GM13976 (cell line): ENCODE measurements at regions not wholly inside any gene's neighbourhood (a gene's known extent, or its start where the extent isn't known, plus 50 kb on each side); places are given as distances from the start of the nearest gene placed in this dataset.

Source experiments
- DNase-seq: peaks from one replicate; pipeline ENCODE4 v3.0.0; 2012; ENCODE audit warnings: low spot score
- in situ Hi-C: fragments of 300-500 bp; cut with MboI; formaldehyde crosslinking; loops from one replicate; pipeline ENCODE4 v1.12.0; 2022; ENCODE audit warnings: low sequenced_read_pairs, mixed read lengths, inconsistent platforms; ENCODE audit not compliant: unreplicated experiment
- TF ChIP-seq, protein P1 (sequence below): IDR thresholded peaks from 2 replicates; pipeline ENCODE4 v1.5.1; 2012; ENCODE audit warnings: borderline replicate concordance, mild to moderate bottlenecking; ENCODE audit not compliant: insufficient read depth; ENCODE audit errors: extremely low read depth, missing control alignments, control extremely low read depth

DNA sequence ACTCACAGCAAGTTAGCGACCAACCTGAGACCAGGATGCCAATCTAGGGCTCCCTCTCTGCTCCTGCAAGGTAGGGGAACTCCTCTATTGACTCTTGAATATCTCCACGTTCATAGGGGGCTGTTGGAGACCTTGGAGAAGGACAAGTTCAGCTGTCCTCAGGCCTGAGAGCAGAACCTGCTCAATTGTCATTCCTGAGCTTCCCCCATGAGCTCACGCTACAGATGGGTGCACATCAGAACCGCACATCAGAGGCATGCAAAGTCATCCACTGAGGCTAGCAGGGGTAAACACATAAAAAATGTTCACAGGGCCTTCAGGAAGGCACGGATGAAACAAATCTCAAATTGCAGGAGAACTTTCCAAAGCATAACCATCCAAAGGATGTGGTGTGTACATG is 168.8 kb upstream of the ZNF507 start:
- no peak for DNase-seq
- in situ Hi-C loops: no loop called here
- TF ChIP-seq, protein P1, sequence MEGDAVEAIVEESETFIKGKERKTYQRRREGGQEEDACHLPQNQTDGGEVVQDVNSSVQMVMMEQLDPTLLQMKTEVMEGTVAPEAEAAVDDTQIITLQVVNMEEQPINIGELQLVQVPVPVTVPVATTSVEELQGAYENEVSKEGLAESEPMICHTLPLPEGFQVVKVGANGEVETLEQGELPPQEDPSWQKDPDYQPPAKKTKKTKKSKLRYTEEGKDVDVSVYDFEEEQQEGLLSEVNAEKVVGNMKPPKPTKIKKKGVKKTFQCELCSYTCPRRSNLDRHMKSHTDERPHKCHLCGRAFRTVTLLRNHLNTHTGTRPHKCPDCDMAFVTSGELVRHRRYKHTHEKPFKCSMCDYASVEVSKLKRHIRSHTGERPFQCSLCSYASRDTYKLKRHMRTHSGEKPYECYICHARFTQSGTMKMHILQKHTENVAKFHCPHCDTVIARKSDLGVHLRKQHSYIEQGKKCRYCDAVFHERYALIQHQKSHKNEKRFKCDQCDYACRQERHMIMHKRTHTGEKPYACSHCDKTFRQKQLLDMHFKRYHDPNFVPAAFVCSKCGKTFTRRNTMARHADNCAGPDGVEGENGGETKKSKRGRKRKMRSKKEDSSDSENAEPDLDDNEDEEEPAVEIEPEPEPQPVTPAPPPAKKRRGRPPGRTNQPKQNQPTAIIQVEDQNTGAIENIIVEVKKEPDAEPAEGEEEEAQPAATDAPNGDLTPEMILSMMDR: no peak

DNA sequence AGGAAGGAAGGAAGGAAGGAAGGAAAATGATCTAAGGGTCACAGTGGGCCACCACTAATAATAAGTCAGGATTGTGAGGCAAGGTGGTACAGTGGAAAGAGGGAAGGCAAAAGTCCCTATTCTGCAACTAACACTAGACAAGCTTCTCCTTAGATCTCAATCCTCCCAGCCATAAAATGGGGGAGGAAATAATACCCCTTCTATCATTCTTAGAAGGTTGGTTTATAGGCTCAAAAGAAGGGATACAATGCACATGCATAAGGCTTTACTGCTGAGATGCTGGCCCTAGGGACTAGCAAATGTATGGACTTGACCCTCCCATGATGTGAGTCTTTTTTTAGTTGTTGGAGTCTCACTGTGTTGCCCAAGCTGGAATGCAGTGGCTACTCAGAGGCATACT is 167.7 kb upstream of the ZNF507 start:
- DNase-seq: no peak
- in situ Hi-C loops: no loop called here
- TF ChIP-seq, protein P1: no peak

DNA sequence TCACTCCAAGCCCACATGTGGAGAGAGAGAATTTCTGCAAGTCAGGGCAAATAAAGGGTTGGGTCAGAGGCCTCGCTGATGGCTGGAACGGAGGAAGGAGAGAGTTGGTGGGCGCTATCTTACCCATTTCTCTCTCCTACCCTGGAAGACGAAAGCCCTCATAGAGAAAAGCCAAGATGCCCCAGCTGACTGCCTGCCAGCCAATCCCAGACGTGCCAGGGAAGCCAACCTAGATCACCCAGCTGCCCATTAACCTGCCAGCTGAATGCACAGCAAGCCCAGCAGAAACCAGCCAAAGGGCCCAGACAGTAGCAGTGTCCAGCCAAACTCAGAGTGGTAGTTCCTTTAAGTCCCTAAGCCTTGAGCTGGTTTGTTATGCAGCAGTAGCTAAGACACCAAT is 167.0 kb upstream of the ZNF507 start:
- TF ChIP-seq, protein P1: no peak
- in situ Hi-C loops: no loop called here
- no peak for DNase-seq

DNA sequence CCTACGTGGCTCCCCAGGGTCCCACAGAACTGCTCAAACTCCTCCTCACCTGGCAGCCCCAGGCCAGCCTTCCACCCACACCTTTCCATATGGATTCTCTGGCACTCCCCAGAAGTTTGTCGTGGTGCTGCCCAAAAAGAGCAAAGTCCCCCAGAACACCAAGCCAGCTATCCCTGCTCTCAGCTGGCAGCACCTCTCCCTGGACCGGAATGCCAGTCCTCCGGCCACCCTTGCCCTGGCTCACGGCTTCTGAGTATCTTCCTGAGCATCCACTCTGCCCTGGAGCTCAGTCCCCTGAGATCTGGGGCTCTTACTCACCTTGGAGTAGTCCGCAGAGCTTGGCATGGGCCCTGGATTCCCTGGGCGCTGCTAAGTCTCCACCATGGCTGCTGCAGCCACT is 166.5 kb upstream of the ZNF507 start:
- in situ Hi-C loops: no loop called here
- no peak for DNase-seq
- TF ChIP-seq, protein P1: no peak

DNA sequence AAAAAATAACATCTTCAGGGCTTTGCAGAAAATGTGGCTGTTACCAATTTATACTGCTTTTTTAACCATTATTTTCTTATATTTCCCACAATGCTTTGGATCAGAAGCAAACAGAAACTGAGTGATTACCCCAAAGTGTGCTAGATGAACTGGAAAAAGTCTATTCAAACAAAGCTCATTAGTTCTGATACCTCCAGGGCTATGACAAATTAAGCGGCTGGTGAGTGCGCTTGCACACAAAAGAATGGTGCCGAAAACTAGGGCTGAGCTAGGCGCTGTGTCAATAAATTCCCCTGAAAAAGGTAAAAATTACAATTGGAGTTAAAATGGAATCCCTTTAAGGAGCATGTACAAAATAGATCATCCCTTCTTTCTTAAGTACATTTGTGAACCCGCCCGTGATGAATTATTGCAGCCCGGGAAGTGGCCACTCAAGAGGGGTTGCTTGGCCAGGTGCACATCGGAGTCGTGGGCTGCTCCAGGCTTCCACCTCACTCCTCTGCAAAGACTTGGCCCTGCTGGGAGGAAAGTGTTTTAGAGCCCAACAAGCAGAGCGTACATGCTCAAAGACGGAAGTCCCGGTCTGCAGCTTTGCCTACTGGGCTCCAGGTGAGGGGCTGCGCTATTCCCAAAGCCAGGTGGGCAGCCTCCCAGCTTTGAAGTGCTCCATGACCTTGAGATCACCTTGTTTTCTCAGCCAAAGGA is 164.0 kb upstream of the ZNF507 start:
- in situ Hi-C loops: no loop called here
- TF ChIP-seq, protein P1: no peak
- no peak for DNase-seq

DNA sequence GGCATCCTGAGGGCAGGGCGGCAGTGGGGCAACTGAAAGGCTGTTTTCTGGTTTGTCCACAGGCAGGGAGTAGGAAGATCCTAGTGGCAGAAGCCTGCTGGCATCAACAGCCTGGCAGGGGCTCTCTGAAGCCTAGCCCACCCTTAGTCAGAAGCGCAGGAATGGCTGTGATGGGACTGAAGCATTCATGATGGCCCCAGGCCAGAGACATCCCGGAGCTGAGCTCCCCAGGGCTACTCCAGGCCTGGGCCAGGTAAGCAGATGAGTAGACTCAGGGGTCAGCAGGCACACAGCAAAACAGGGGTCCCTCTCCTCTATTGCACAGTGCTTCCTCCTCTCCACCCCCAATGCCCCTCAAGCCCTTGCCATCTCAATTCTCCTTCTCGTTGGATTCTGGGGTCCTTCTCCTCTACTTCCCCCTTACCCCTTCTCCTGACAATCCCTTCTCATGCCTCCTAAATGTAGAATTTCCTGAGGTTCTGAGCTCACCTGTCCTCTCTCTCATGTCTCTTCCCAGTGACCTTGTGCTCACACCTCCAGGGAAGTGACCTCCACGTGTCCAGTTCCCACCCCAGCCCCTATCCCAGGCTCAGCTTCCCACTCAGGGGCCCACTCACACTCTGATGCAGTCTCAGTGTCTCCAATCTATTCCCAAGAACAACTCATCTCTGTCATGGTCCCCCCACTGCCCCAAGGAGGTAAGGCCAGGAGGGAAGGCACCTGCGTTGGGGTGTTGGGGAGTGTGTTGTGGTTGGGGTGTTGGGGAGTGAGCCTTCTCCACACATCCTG is 158.7 kb upstream of the ZNF507 start:
- in situ Hi-C loops: no loop called here
- no peak for DNase-seq
- TF ChIP-seq, protein P1: no peak
